ENCODE measurements at regions not wholly inside any gene's neighbourhood (a gene's known extent, or its start where the extent isn't known, plus 50 kb on each side); places are given as distances from the start of the nearest gene placed in this dataset.
A peak's percentile ranks its signal among the peaks of the same experiment; 100 is the strongest.

DNA sequence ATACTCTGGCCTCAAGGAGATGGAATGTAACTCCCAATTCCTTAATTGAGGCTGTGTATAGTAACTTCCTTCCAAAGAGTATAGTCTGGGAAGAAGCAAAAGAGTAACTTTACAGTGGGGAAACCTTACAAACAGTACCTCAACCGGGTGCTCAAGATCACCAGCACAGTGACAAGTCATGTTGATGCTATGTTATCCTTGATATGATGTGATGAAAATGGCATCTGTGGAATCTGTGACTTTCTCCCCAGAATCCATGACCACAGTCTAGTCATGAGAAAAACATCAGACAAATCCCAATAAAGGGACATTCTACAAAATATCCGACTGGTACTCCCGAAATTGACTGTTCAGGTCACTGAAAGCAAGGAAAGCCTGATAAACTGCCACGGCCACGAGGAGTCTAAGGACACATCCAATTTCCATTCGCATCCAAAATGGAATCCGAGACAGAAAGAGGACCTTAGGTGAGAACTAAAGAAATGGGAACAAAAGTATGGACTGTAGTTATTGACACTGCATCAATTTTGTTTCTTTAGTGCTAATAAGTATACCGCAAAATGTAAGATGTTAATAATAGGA is 97.3 kb upstream of the FRMD6 start:
- dilution Hi-C loops (cut with MboI; ENCODE audit: extremely low pct_ligation_motif_present, low sequenced_read_pairs), result no loop called here
- H3K9ac ChIP-seq (replicated peaks; ENCODE audit: extremely low read depth, insufficient read depth, low read length), result no peak overlapping the region
- peak overlapping the region; percentile 64 for H2AFZ ChIP-seq (ENCODE audit: low read depth, low read length)
- no peaks in the 10 kb centered on the region for H3K27me3 ChIP-seq (ENCODE audit: control insufficient read depth in 2 of 2, insufficient read depth in 2 of 2, low read length in 2 of 2)
- no peaks in the 10 kb centered on the region for H3K79me2 ChIP-seq (ENCODE audit: control insufficient read depth, insufficient read depth, low read length)
- H3K4me1 ChIP-seq (ENCODE audit: control insufficient read depth, extremely low read depth, insufficient read depth, low read length), result peaks cover 20% of the 10 kb centered on the region
- CTCF ChIA-PET, result interaction anchor here (1.2 to 1.8 kb wide), 5 partner anchors 10 to 271 kb away, joined by 3 to 10 read pairs (median 4); partner anchors contain the start of gene FRMD6
- BruUV-seq (replicated peaks), result no TSS peak
- H3K9me1 ChIP-seq (replicated peaks; ENCODE audit: control insufficient read depth, extremely low read depth, insufficient read depth, low read length), result no peaks in the 10 kb centered on the region
- H3K9me3 ChIP-seq (replicated peaks; ENCODE audit: control insufficient read depth, insufficient read depth, low read length), result no peaks in the 10 kb centered on the region
- FAIRE-seq (peak; percentile 90), DNase-seq (ENCODE audit: low read depth, low spot score) (peak; percentile 51)
- peak overlapping the region; percentile 34 for H3K4me2 ChIP-seq (ENCODE audit: insufficient read depth, low read length)
- H3K4me3 ChIP-seq (replicated peaks in 1 of 3; ENCODE audit: insufficient read depth in 1 of 3, low read depth in 1 of 3, low read length in 3 of 3), result no peak overlapping the region
- no peaks in the 10 kb centered on the region for H4K20me1 ChIP-seq (replicated peaks; ENCODE audit: control insufficient read depth, extremely low read depth, insufficient read depth, low read length)
- H3K27ac ChIP-seq (ENCODE audit: insufficient read depth, low read depth, low read length), result peak overlapping the region; percentile 59
- intact Hi-C loops (cut with micrococcal nuclease), result no loop called here
- H3K36me3 ChIP-seq (ENCODE audit: control insufficient read depth in 2 of 2, extremely low read depth in 1 of 2, insufficient read depth in 2 of 2, low read length in 2 of 2), result no peaks in the 10 kb centered on the region
- POLR2A ChIA-PET, result no interaction called here
- TF ChIP-seq JUN (IDR thresholded peaks at IDR 0.05; ENCODE audit: borderline replicate concordance, insufficient read depth, insufficient read length, low read depth) (peak; percentile 57), EZH2 (IDR thresholded peaks at IDR 0.05; ENCODE audit: borderline replicate concordance, low read depth, low read length, severe bottlenecking) (no peak), POLR2AphosphoS5 (IDR thresholded peaks at IDR 0.05; ENCODE audit: insufficient read depth, low read depth, low read length) (peak; percentile 23), FOS (IDR thresholded peaks at IDR 0.05; ENCODE audit: borderline replicate concordance, insufficient read depth, low read length) (peak; percentile 35)

DNA sequence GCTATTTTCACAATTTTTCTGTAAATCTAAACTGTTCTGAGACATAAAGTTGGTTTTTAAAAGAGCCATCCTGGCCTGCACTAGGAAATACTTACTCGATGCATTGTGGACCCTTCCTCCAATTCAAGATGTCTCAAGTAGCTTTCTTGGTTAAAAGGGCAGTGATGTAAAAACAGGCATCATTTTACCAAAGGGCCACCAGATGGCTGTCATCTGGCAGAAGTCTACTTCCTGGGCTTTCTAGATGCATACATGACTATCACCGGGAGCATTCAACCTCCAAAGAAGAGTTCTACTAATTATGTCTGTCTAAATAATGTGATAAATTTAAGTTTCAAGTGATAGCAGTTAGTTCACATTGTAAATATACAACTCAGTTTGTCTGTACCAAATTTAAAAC is 96.8 kb upstream of the FRMD6 start:
- H3K79me2 ChIP-seq (ENCODE audit: control insufficient read depth, insufficient read depth, low read length), result no peaks in the 10 kb centered on the region
- CTCF ChIA-PET, result interaction anchor here (1.2 to 1.5 kb wide), 2 partner anchors 10 to 97 kb away, joined by 3 to 10 read pairs; partner anchors contain the start of gene FRMD6

More for the DNA sequence above, 96.8 kb upstream of the FRMD6 start:
- no peak overlapping the region for H3K9ac ChIP-seq (replicated peaks; ENCODE audit: extremely low read depth, insufficient read depth, low read length)
- H3K27ac ChIP-seq (ENCODE audit: insufficient read depth, low read depth, low read length), result peak overlapping the region; percentile 59
- no peak for TF ChIP-seq EZH2 (IDR thresholded peaks at IDR 0.05; ENCODE audit: borderline replicate concordance, low read depth, low read length, severe bottlenecking)
- TF ChIP-seq POLR2A (IDR thresholded peaks at IDR 0.05; ENCODE audit: low read depth, low read length), result no peak
- TF ChIP-seq POLR2AphosphoS5 (IDR thresholded peaks at IDR 0.05; ENCODE audit: insufficient read depth, low read depth, low read length), result no peak
- TF ChIP-seq MYC (IDR thresholded peaks at IDR 0.05; ENCODE audit: low read depth, low read length), result no peak
- TF ChIP-seq, protein P1, sequence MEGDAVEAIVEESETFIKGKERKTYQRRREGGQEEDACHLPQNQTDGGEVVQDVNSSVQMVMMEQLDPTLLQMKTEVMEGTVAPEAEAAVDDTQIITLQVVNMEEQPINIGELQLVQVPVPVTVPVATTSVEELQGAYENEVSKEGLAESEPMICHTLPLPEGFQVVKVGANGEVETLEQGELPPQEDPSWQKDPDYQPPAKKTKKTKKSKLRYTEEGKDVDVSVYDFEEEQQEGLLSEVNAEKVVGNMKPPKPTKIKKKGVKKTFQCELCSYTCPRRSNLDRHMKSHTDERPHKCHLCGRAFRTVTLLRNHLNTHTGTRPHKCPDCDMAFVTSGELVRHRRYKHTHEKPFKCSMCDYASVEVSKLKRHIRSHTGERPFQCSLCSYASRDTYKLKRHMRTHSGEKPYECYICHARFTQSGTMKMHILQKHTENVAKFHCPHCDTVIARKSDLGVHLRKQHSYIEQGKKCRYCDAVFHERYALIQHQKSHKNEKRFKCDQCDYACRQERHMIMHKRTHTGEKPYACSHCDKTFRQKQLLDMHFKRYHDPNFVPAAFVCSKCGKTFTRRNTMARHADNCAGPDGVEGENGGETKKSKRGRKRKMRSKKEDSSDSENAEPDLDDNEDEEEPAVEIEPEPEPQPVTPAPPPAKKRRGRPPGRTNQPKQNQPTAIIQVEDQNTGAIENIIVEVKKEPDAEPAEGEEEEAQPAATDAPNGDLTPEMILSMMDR (IDR thresholded peaks at IDR 0.05; ENCODE audit: extremely low read depth in 1 of 2, insufficient read depth in 1 of 2, low read depth in 1 of 2, low read length in 2 of 2), result no peak
- no peak for TF ChIP-seq JUN (IDR thresholded peaks at IDR 0.05; ENCODE audit: borderline replicate concordance, insufficient read depth, insufficient read length, low read depth)
- no peak for TF ChIP-seq GATA2 (IDR thresholded peaks at IDR 0.05; ENCODE audit: insufficient read depth, insufficient read length, low read depth, low read length)
- intact Hi-C loops (cut with micrococcal nuclease), result no loop called here
- DNase-seq (ENCODE audit: low read depth, low spot score), result no peak
- BruUV-seq (replicated peaks), result TSS peak; percentile 86
- dilution Hi-C loops (cut with MboI; ENCODE audit: extremely low pct_ligation_motif_present, low sequenced_read_pairs), result no loop called here
- no peaks in the 10 kb centered on the region for H3K36me3 ChIP-seq (ENCODE audit: control insufficient read depth in 2 of 2, extremely low read depth in 1 of 2, insufficient read depth in 2 of 2, low read length in 2 of 2)
- H3K9me3 ChIP-seq (replicated peaks; ENCODE audit: control insufficient read depth, insufficient read depth, low read length), result no peaks in the 10 kb centered on the region
- H2AFZ ChIP-seq (ENCODE audit: low read depth, low read length), result peak overlapping the region; percentile 26
- POLR2A ChIA-PET, result no interaction called here
- H3K9me1 ChIP-seq (replicated peaks; ENCODE audit: control insufficient read depth, extremely low read depth, insufficient read depth, low read length), result no peaks in the 10 kb centered on the region
- peaks cover 20% of the 10 kb centered on the region for H3K4me1 ChIP-seq (ENCODE audit: control insufficient read depth, extremely low read depth, insufficient read depth, low read length)
- peak; percentile 40 for FAIRE-seq
- peak overlapping the region; percentile 34 for H3K4me2 ChIP-seq (ENCODE audit: insufficient read depth, low read length)
- no peak overlapping the region for H3K4me3 ChIP-seq (replicated peaks in 1 of 3; ENCODE audit: insufficient read depth in 1 of 3, low read depth in 1 of 3, low read length in 3 of 3)
- no peaks in the 10 kb centered on the region for H3K27me3 ChIP-seq (ENCODE audit: control insufficient read depth in 2 of 2, insufficient read depth in 2 of 2, low read length in 2 of 2)
- no peaks in the 10 kb centered on the region for H4K20me1 ChIP-seq (replicated peaks; ENCODE audit: control insufficient read depth, extremely low read depth, insufficient read depth, low read length)

All from endothelial cell of umbilical vein (primary cell).